Activated CD8-positive, alpha-beta T cell treated with anti-CD3 and anti-CD28 coated beads for 36 hours (primary cell): ENCODE measurements at regions not wholly inside any gene's neighbourhood (a gene's known extent, or its start where the extent isn't known, plus 50 kb on each side); places are given as distances from the start of the nearest gene placed in this dataset.

Source experiments
- ATAC-seq: fragments of 200-7000 bp; cut with Tn5 transposase; one replicate; pipeline ENCODE4 v1.10.0; 2021; ENCODE audit warnings: mild to moderate bottlenecking, moderate library complexity
- CTCF ChIA-PET: fragments of 350-600 bp; sonication (Branson Sonifier 250); formaldehyde crosslinking; loops from one replicate; lab custom pipeline; 2021; ENCODE audit warnings: antibody characterized with exemption; lab: Charles Lee
- POLR2A ChIA-PET: fragments of 350-600 bp; sonication (Branson Sonifier 250); formaldehyde crosslinking; loops from one replicate; lab custom pipeline; 2021; ENCODE audit warnings: antibody characterized with exemption; lab: Charles Lee
- DNase-seq: peaks from one replicate; pipeline ENCODE4 v3.0.0-alpha.2; 2020
- H3K27ac Mint-ChIP-seq: one replicate; pipeline ENCODE4 v1.8.0; 2021; ENCODE audit warnings: mild to moderate bottlenecking, mixed read lengths
- H3K27me3 Mint-ChIP-seq: one replicate; pipeline ENCODE4 v1.8.0; 2021; ENCODE audit warnings: mixed read lengths
- H3K36me3 Mint-ChIP-seq: one replicate; pipeline ENCODE4 v1.8.0; 2021; ENCODE audit warnings: low read depth, mixed read lengths
- H3K4me1 Mint-ChIP-seq: one replicate; pipeline ENCODE4 v1.8.0; 2021; ENCODE audit warnings: low read depth, mixed read lengths
- H3K4me3 Mint-ChIP-seq: one replicate; pipeline ENCODE4 v1.8.0; 2021; ENCODE audit warnings: mild to moderate bottlenecking, moderate library complexity, mixed read lengths
- H3K9me3 Mint-ChIP-seq: one replicate; pipeline ENCODE4 v1.8.0; 2021; ENCODE audit warnings: mixed read lengths
- CTCF ChIP-seq: fragments of 200-600 bp; IDR thresholded peaks from one replicate; pipeline ENCODE4 v1.8.0; 2022; ENCODE audit warnings: antibody characterized with exemption, mild to moderate bottlenecking
- intact Hi-C: fragments of 100-400 bp; cut with micrococcal nuclease; formaldehyde crosslinking; loops from one replicate; pipeline ENCODE4 v1.10.0; 2022

- Mint-ChIP-seq H3K9me3 (no peaks in the 10 kb centered on the region), H3K27ac (no peak overlapping the region), H3K4me1 (no peaks in the 10 kb centered on the region), H3K36me3 (no peaks in the 10 kb centered on the region), H3K27me3 (no peaks in the 10 kb centered on the region), H3K4me3 (no peak overlapping the region)
- ATAC-seq (no peak), DNase-seq (no peak)
- intact Hi-C loops = no loop called here
- ChIA-PET POLR2A (no interaction called here), CTCF (no interaction called here)
- TF ChIP-seq CTCF = no peak
Observed at GRCh38 chr18:71250191-71250590, 961.3 kb downstream of the SOCS6 start.

- H3K9me3 Mint-ChIP-seq = no peaks in the 10 kb centered on the region
- no peak overlapping the region for H3K4me3 Mint-ChIP-seq
- TF ChIP-seq CTCF = no peak
- H3K27ac Mint-ChIP-seq = no peak overlapping the region
- H3K4me1 Mint-ChIP-seq = no peaks in the 10 kb centered on the region
- ChIA-PET POLR2A (no interaction called here), CTCF (no interaction called here)
- H3K36me3 Mint-ChIP-seq = no peaks in the 10 kb centered on the region
- DNase-seq (no peak), ATAC-seq (no peak)
- no peaks in the 10 kb centered on the region for H3K27me3 Mint-ChIP-seq
- intact Hi-C loops = no loop called here
Observed at GRCh38 chr18:71249791-71250190, 960.9 kb downstream of the SOCS6 start.

- no peak for DNase-seq
- H3K27me3 Mint-ChIP-seq = no peaks in the 10 kb centered on the region
- no peak for ATAC-seq
- no peak overlapping the region for H3K27ac Mint-ChIP-seq
- POLR2A ChIA-PET = no interaction called here
- TF ChIP-seq CTCF = no peak
- intact Hi-C loops = no loop called here
- CTCF ChIA-PET = no interaction called here
- H3K36me3 Mint-ChIP-seq = no peaks in the 10 kb centered on the region
- no peaks in the 10 kb centered on the region for H3K9me3 Mint-ChIP-seq
- H3K4me3 Mint-ChIP-seq = no peak overlapping the region
- H3K4me1 Mint-ChIP-seq = no peaks in the 10 kb centered on the region
Observed at GRCh38 chr18:71242981-71243380, 954.1 kb downstream of the SOCS6 start.

GRCh38 chr18:71238974-71239624 lies 950.3 kb downstream of the SOCS6 start:
- no peak overlapping the region for H3K27ac Mint-ChIP-seq
- no peaks in the 10 kb centered on the region for H3K4me1 Mint-ChIP-seq
- POLR2A ChIA-PET = no interaction called here
- ATAC-seq = no peak
- intact Hi-C loops = no loop called here
- no peaks in the 10 kb centered on the region for H3K36me3 Mint-ChIP-seq
- no peak for TF ChIP-seq CTCF
- no peak overlapping the region for H3K4me3 Mint-ChIP-seq
- CTCF ChIA-PET = no interaction called here
- DNase-seq = no peak
- no peaks in the 10 kb centered on the region for H3K9me3 Mint-ChIP-seq
- H3K27me3 Mint-ChIP-seq = no peaks in the 10 kb centered on the region

GRCh38 chr18:71237641-71238040 lies 948.8 kb downstream of the SOCS6 start:
- H3K27me3 Mint-ChIP-seq = no peaks in the 10 kb centered on the region
- TF ChIP-seq CTCF = no peak
- DNase-seq = no peak
- CTCF ChIA-PET = no interaction called here
- intact Hi-C loops = no loop called here
- H3K4me1 Mint-ChIP-seq = no peaks in the 10 kb centered on the region
- no peak for ATAC-seq
- no peaks in the 10 kb centered on the region for H3K9me3 Mint-ChIP-seq
- H3K27ac Mint-ChIP-seq = no peak overlapping the region
- POLR2A ChIA-PET = no interaction called here
- no peak overlapping the region for H3K4me3 Mint-ChIP-seq
- no peaks in the 10 kb centered on the region for H3K36me3 Mint-ChIP-seq
